ENCODE measurements at regions not wholly inside any gene's neighbourhood (a gene's known extent, or its start where the extent isn't known, plus 50 kb on each side); places are given as distances from the start of the nearest gene placed in this dataset.

GRCh38 chr7:9148687-9149086 lies 715.3 kb downstream of the NXPH1 start:
- H3K9ac ChIP-seq (ENCODE audit: extremely low read depth, insufficient read length, low read length), result no peak overlapping the region
- H3K18ac ChIP-seq (ENCODE audit: insufficient read length, low read depth, low read length), result no peak overlapping the region
- H3K14ac ChIP-seq (ENCODE audit: insufficient read depth, low read length), result no peak overlapping the region
- Mint-ChIP-seq H3K27ac (peak overlapping the region in 1 of 3 experiments; percentile 27; a peak in 2 of 7 replicates), H3K4me1 (peaks cover 24 to 33% of the 10 kb centered on the region in 2 experiments), H3K9me3 (peaks cover 0 to 5% of the 10 kb centered on the region in 2 experiments; a peak in 1 of 5 replicates), H3K36me3 (ENCODE audit: insufficient read depth in 1 of 3, low read depth in 3 of 3) (0 out of 7 replicates have a peak, but pooled peaks cover 0 to 2% (median 0%) of the 10 kb centered on the region in 3 experiments), H3K4me3 (no peak overlapping the region), H3K27me3 (ENCODE audit: low read depth) (no peaks in the 10 kb centered on the region)
- no peak overlapping the region for H4K5ac ChIP-seq (ENCODE audit: insufficient read length, low read depth, low read length)
- H3K23me2 ChIP-seq (ENCODE audit: insufficient read length, low read depth, low read length, poor library complexity, severe bottlenecking), result no peaks in the 10 kb centered on the region
- no peak overlapping the region for H3K56ac ChIP-seq (ENCODE audit: insufficient read length, low read depth, low read length)
- no peak overlapping the region for H3K4ac ChIP-seq (ENCODE audit: low read depth, low read length)
- no peaks in the 10 kb centered on the region for H3K79me2 ChIP-seq (ENCODE audit: insufficient read depth, low read length)
- H2BK20ac ChIP-seq (ENCODE audit: low read depth, low read length, poor library complexity, severe bottlenecking), result no peak overlapping the region
- H2BK15ac ChIP-seq (ENCODE audit: low read depth, low read length), result no peak overlapping the region
- no CpG with 5 or more reads among the region's 1 CpG for WGBS (ENCODE audit: extremely low coverage, insufficient read length, low lambda C conversion rate)
- H4K8ac ChIP-seq (replicated peaks; ENCODE audit: insufficient read length, low read depth, low read length), result no peak overlapping the region
- H4K20me1 ChIP-seq (ENCODE audit: control insufficient read depth, insufficient read depth, insufficient read length), result no peaks in the 10 kb centered on the region
- H3K27me3 ChIP-seq (ENCODE audit: insufficient read depth, low read length), result no peaks in the 10 kb centered on the region
- no peaks in the 10 kb centered on the region for H3K4me1 ChIP-seq (ENCODE audit: insufficient read depth, low read length)
- H2BK12ac ChIP-seq (ENCODE audit: insufficient read length, low read depth, low read length), result no peak overlapping the region
- H2AFZ ChIP-seq (ENCODE audit: low read length), result no peak overlapping the region
- H3T11ph ChIP-seq (ENCODE audit: low read length), result no peak overlapping the region
- H2AK5ac ChIP-seq (ENCODE audit: insufficient read length, low read length), result no peak overlapping the region
- DNase-seq, result no peak
- no peaks in the 10 kb centered on the region for H3K9me3 ChIP-seq (ENCODE audit: control insufficient read depth, low read depth, low read length)
- no peak for TF ChIP-seq CTCF (conservative IDR thresholded peaks at IDR 0.05)
- H3K27ac ChIP-seq (ENCODE audit: insufficient read length, low read depth, low read length), result no peak overlapping the region
- H3K79me1 ChIP-seq (ENCODE audit: insufficient read depth, low read depth, low read length, poor library complexity, severe bottlenecking), result no peaks in the 10 kb centered on the region
- H2BK120ac ChIP-seq (ENCODE audit: low read depth, low read length, poor library complexity, severe bottlenecking), result no peak overlapping the region
- H2BK5ac ChIP-seq (ENCODE audit: insufficient read length, low read length), result no peak overlapping the region
- no peak overlapping the region for H3K23ac ChIP-seq (ENCODE audit: insufficient read length, low read depth, low read length)
- no peak overlapping the region for H4K91ac ChIP-seq (ENCODE audit: insufficient read length, low read depth, low read length)
- H3K4me2 ChIP-seq (ENCODE audit: insufficient read depth, insufficient read length, low read length), result no peak overlapping the region

All from H9 (cell line).